ENCODE measurements at regions not wholly inside any gene's neighbourhood (a gene's known extent, or its start where the extent isn't known, plus 50 kb on each side); places are given as distances from the start of the nearest gene placed in this dataset.

- TF ChIP-seq CTCF (conservative IDR thresholded peaks at IDR 0.05; ENCODE audit: low read depth, low read length) = no peak
- H3K4me3 ChIP-seq (ENCODE audit: low read depth, low read length) = no peak overlapping the region
- DNase-seq (ENCODE audit: low read depth) = no peak
Measured at GRCh38 chr1:30597711-30598110, 125.7 kb downstream of the MATN1 start.

- no peak for DNase-seq (ENCODE audit: low read depth)
- H3K4me3 ChIP-seq (ENCODE audit: low read depth, low read length) = no peak overlapping the region
- TF ChIP-seq CTCF (conservative IDR thresholded peaks at IDR 0.05; ENCODE audit: low read depth, low read length) = no peak
Measured at GRCh38 chr1:30596891-30597290, 126.5 kb downstream of the MATN1 start.

GRCh38 chr1:30596470-30596869 is 126.9 kb downstream of the MATN1 start:
- no peak for DNase-seq (ENCODE audit: low read depth)
- no peak overlapping the region for H3K4me3 ChIP-seq (ENCODE audit: low read depth, low read length)
- no peak for TF ChIP-seq CTCF (conservative IDR thresholded peaks at IDR 0.05; ENCODE audit: low read depth, low read length)

- TF ChIP-seq CTCF (conservative IDR thresholded peaks at IDR 0.05; ENCODE audit: low read depth, low read length) = no peak
- no peak for DNase-seq (ENCODE audit: low read depth)
- no peak overlapping the region for H3K4me3 ChIP-seq (ENCODE audit: low read depth, low read length)
Measured at GRCh38 chr1:30589083-30589482, 134.3 kb downstream of the MATN1 start.

GRCh38 chr1:30588311-30589073 is 134.9 kb downstream of the MATN1 start:
- DNase-seq (ENCODE audit: low read depth) = no peak
- no peak for TF ChIP-seq CTCF (conservative IDR thresholded peaks at IDR 0.05; ENCODE audit: low read depth, low read length)
- no peak overlapping the region for H3K4me3 ChIP-seq (ENCODE audit: low read depth, low read length)

- DNase-seq (ENCODE audit: low read depth) = no peak
- no peak overlapping the region for H3K4me3 ChIP-seq (ENCODE audit: low read depth, low read length)
- no peak for TF ChIP-seq CTCF (conservative IDR thresholded peaks at IDR 0.05; ENCODE audit: low read depth, low read length)
Measured at GRCh38 chr1:30586671-30587070, 136.7 kb downstream of the MATN1 start.

GRCh38 chr1:30579580-30579979 is 143.8 kb downstream of the MATN1 start:
- no peak overlapping the region for H3K4me3 ChIP-seq (ENCODE audit: low read depth, low read length)
- DNase-seq (ENCODE audit: low read depth) = no peak
- no peak for TF ChIP-seq CTCF (conservative IDR thresholded peaks at IDR 0.05; ENCODE audit: low read depth, low read length)

All from choroid plexus epithelial cell (primary cell).